ENCODE measurements at regions not wholly inside any gene's neighbourhood (a gene's known extent, or its start where the extent isn't known, plus 50 kb on each side); places are given as distances from the start of the nearest gene placed in this dataset.

DNA sequence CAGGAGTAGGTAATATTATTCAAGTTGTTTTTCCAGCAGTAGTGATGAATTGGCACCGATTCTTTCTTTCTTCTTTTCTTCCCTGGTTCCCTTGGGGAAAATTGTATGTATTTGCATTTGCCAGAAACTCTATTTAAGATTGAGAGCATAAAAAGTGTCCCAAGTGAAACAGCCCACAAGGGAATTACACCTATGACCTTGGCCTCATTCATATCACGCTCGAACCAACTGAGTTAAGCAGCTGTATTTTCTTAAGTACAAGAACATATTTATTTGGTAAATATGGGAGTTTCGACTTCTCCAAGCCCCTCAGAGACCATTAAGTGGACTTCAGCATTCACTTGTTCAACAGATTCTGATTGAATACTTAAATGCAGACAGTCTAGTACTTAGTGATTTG lies 54.1 kb upstream of the MET start:
- TF ChIP-seq ZNF274 (IDR thresholded peaks at IDR 0.05; ENCODE audit: low read depth, low read length), result no peak
- TF ChIP-seq YY1 (IDR thresholded peaks at IDR 0.05; ENCODE audit: insufficient read depth, insufficient read length), result no peak
- no peak for TF ChIP-seq SUZ12 (IDR thresholded peaks at IDR 0.05; ENCODE audit: extremely low read depth, insufficient read depth, insufficient read length)
